ENCODE measurements at regions not wholly inside any gene's neighbourhood (a gene's known extent, or its start where the extent isn't known, plus 50 kb on each side); places are given as distances from the start of the nearest gene placed in this dataset.

- TF ChIP-seq CTCF (IDR thresholded peaks at IDR 0.05; ENCODE audit: low read depth, low read length), result no peak
- DNase-seq (ENCODE audit: extremely low read depth, low read depth), result no peak
These were observed 257.8 kb upstream of the TUSC1 start for GRCh38 chr9:25936031-25936430.

- DNase-seq (ENCODE audit: extremely low read depth, low read depth), result no peak
- no peak for TF ChIP-seq CTCF (IDR thresholded peaks at IDR 0.05; ENCODE audit: low read depth, low read length)
These were observed 256.9 kb upstream of the TUSC1 start for GRCh38 chr9:25935188-25935587.

- TF ChIP-seq CTCF (IDR thresholded peaks at IDR 0.05; ENCODE audit: low read depth, low read length), result no peak
- no peak for DNase-seq (ENCODE audit: extremely low read depth, low read depth)
These were observed 240.5 kb upstream of the TUSC1 start for GRCh38 chr9:25918761-25919160.

GRCh38 chr9:25917731-25918362 is 239.6 kb upstream of the TUSC1 start:
- no peak for DNase-seq (ENCODE audit: extremely low read depth, low read depth)
- TF ChIP-seq CTCF (IDR thresholded peaks at IDR 0.05; ENCODE audit: low read depth, low read length), result no peak

GRCh38 chr9:25913806-25914205 is 235.6 kb upstream of the TUSC1 start:
- no peak for TF ChIP-seq CTCF (IDR thresholded peaks at IDR 0.05; ENCODE audit: low read depth, low read length)
- DNase-seq (ENCODE audit: extremely low read depth, low read depth), result no peak

GRCh38 chr9:25904701-25905100 is 226.5 kb upstream of the TUSC1 start:
- DNase-seq (ENCODE audit: extremely low read depth, low read depth), result no peak
- TF ChIP-seq CTCF (IDR thresholded peaks at IDR 0.05; ENCODE audit: low read depth, low read length), result no peak

- TF ChIP-seq CTCF (IDR thresholded peaks at IDR 0.05; ENCODE audit: low read depth, low read length), result no peak
- DNase-seq (ENCODE audit: extremely low read depth, low read depth), result no peak
These were observed 213.3 kb upstream of the TUSC1 start for GRCh38 chr9:25891527-25891926.

Measured in AG09319 (cell line).